H9 (cell line): ENCODE measurements at regions not wholly inside any gene's neighbourhood (a gene's known extent, or its start where the extent isn't known, plus 50 kb on each side); places are given as distances from the start of the nearest gene placed in this dataset.

Experiments used
- DNase-seq: peaks from one replicate; pipeline ENCODE4 v3.0.0-alpha.2; 2017
- H2AFZ ChIP-seq: one replicate; pipeline ENCODE4 v1.6.1; 2013; ENCODE audit warnings: mild to moderate bottlenecking, low read length, control low read depth, moderate library complexity
- H2AK5ac ChIP-seq: 2 replicates; pipeline ENCODE4 v1.6.1; 2013; ENCODE audit warnings: low read length, control low read depth, mixed read lengths; ENCODE audit not compliant: insufficient read length
- H2BK120ac ChIP-seq: one replicate; pipeline ENCODE4 v1.6.1; 2013; ENCODE audit warnings: low read depth, mild to moderate bottlenecking, low read length, control low read depth, inconsistent platforms; ENCODE audit not compliant: poor library complexity, severe bottlenecking
- H2BK12ac ChIP-seq: 2 replicates; pipeline ENCODE4 v1.6.1; 2013; ENCODE audit warnings: low read length, control low read depth, mixed read lengths, low read depth; ENCODE audit not compliant: insufficient read length
- H2BK15ac ChIP-seq: 2 replicates; pipeline ENCODE4 v1.6.1; 2013; ENCODE audit warnings: low read depth, low read length, control low read depth
- H2BK20ac ChIP-seq: one replicate; pipeline ENCODE4 v1.6.1; 2013; ENCODE audit warnings: low read depth, mild to moderate bottlenecking, low read length, control low read depth, inconsistent platforms; ENCODE audit not compliant: poor library complexity, severe bottlenecking
- H2BK5ac ChIP-seq: 2 replicates; pipeline ENCODE4 v1.6.1; 2013; ENCODE audit warnings: low read length, control low read depth, mixed read lengths; ENCODE audit not compliant: insufficient read length
- H3K14ac ChIP-seq: 2 replicates; pipeline ENCODE4 v1.6.1; 2013; ENCODE audit warnings: low read length, control low read depth; ENCODE audit not compliant: insufficient read depth
- H3K18ac ChIP-seq: 2 replicates; pipeline ENCODE4 v1.6.1; 2013; ENCODE audit warnings: low read depth, mild to moderate bottlenecking, mixed read lengths, low read length, control low read depth; ENCODE audit not compliant: insufficient read length
- H3K23ac ChIP-seq: 2 replicates; pipeline ENCODE4 v1.6.1; 2013; ENCODE audit warnings: low read length, control low read depth, mixed read lengths, low read depth; ENCODE audit not compliant: insufficient read length
- H3K23me2 ChIP-seq: 2 replicates; pipeline ENCODE4 v1.6.1; 2013; ENCODE audit warnings: low read depth, mild to moderate bottlenecking, mixed read lengths, low read length, control low read depth; ENCODE audit not compliant: insufficient read length, poor library complexity, severe bottlenecking
- H3K27ac ChIP-seq: 2 replicates; pipeline ENCODE4 v1.5.1; 2013; ENCODE audit warnings: low read length, control low read depth, mixed read lengths, low read depth; ENCODE audit not compliant: insufficient read length
- H3K27me3 ChIP-seq: 2 replicates; pipeline ENCODE4 v1.6.1; 2013; ENCODE audit warnings: low read length, control low read depth, inconsistent platforms; ENCODE audit not compliant: insufficient read depth
- H3K4ac ChIP-seq: 2 replicates; pipeline ENCODE4 v1.6.1; 2013; ENCODE audit warnings: low read depth, mild to moderate bottlenecking, control low read depth, inconsistent platforms, low read length, moderate library complexity
- H3K4me1 ChIP-seq: 2 replicates; pipeline ENCODE4 v1.6.1; 2013; ENCODE audit warnings: low read length, control low read depth, inconsistent platforms; ENCODE audit not compliant: insufficient read depth
- H3K4me2 ChIP-seq: 2 replicates; pipeline ENCODE4 v1.6.1; 2013; ENCODE audit warnings: low read length, control low read depth, mixed read lengths; ENCODE audit not compliant: insufficient read length, insufficient read depth
- H3K56ac ChIP-seq: 2 replicates; pipeline ENCODE4 v1.6.1; 2013; ENCODE audit warnings: low read depth, mild to moderate bottlenecking, mixed read lengths, low read length, control low read depth; ENCODE audit not compliant: insufficient read length
- H3K79me1 ChIP-seq: 2 replicates; pipeline ENCODE4 v1.6.1; 2013; ENCODE audit warnings: low read depth, mild to moderate bottlenecking, moderate library complexity, low read length, control low read depth, inconsistent platforms; ENCODE audit not compliant: insufficient read depth, poor library complexity, severe bottlenecking
- H3K79me2 ChIP-seq: 2 replicates; pipeline ENCODE4 v1.6.1; 2013; ENCODE audit warnings: low read length, control low read depth, inconsistent platforms; ENCODE audit not compliant: insufficient read depth
- H3K9ac ChIP-seq: 2 replicates; pipeline ENCODE4 v1.6.1; 2013; ENCODE audit warnings: low read length, control low read depth, mixed read lengths; ENCODE audit not compliant: insufficient read length; ENCODE audit errors: extremely low read depth
- H3K9me3 ChIP-seq: one replicate; pipeline ENCODE4 v1.6.1; 2013; ENCODE audit warnings: low read depth, low read length, inconsistent platforms; ENCODE audit not compliant: control insufficient read depth
- H3T11ph ChIP-seq: one replicate; pipeline ENCODE4 v1.6.1; 2013; ENCODE audit warnings: mild to moderate bottlenecking, low read length, control low read depth, inconsistent platforms
- H4K20me1 ChIP-seq: one replicate; pipeline ENCODE4 v1.6.1; 2013; ENCODE audit not compliant: control insufficient read depth, insufficient read length, insufficient read depth
- H4K5ac ChIP-seq: 2 replicates; pipeline ENCODE4 v1.6.1; 2013; ENCODE audit warnings: low read depth, mild to moderate bottlenecking, mixed read lengths, low read length, control low read depth; ENCODE audit not compliant: insufficient read length
- H4K8ac ChIP-seq: replicated peaks from 2 replicates; pipeline ENCODE4 v1.6.1; 2013; ENCODE audit warnings: low read length, control low read depth, mixed read lengths, low read depth; ENCODE audit not compliant: insufficient read length
- H4K91ac ChIP-seq: 2 replicates; pipeline ENCODE4 v1.6.1; 2013; ENCODE audit warnings: low read depth, mild to moderate bottlenecking, moderate library complexity, mixed read lengths, low read length, control low read depth; ENCODE audit not compliant: insufficient read length
- H3K27ac Mint-ChIP-seq, 3 experiments: 2 replicates in 2 of 3; 3 replicates in 1 of 3; pipeline ENCODE4 v1.8.0; 2020 to 2021; ENCODE audit warnings: mixed read lengths in 3 of 3, mild to moderate bottlenecking in 1 of 3, moderate library complexity in 1 of 3
- H3K27me3 Mint-ChIP-seq: 2 replicates; pipeline ENCODE4 v1.8.0; 2021; ENCODE audit warnings: low read depth, mild to moderate bottlenecking, moderate library complexity, mixed read lengths
- H3K36me3 Mint-ChIP-seq, 3 experiments: 2 replicates in 2 of 3; 3 replicates in 1 of 3; pipeline ENCODE4 v1.8.0; 2020 to 2021; ENCODE audit warnings: low read depth in 3 of 3, mixed read lengths in 3 of 3; ENCODE audit not compliant: insufficient read depth in 1 of 3
- H3K4me1 Mint-ChIP-seq, 2 experiments: 2 replicates each; pipeline ENCODE4 v1.8.0; 2020; ENCODE audit warnings: mixed read lengths in 2 of 2
- H3K4me3 Mint-ChIP-seq, 2 experiments: 2 replicates in 1 of 2; 3 replicates in 1 of 2; pipeline ENCODE4 v1.8.0; 2020 to 2021; ENCODE audit warnings: mild to moderate bottlenecking in 2 of 2, mixed read lengths in 2 of 2, moderate library complexity in 1 of 2
- H3K9me3 Mint-ChIP-seq, 2 experiments: 2 replicates in 1 of 2; 3 replicates in 1 of 2; pipeline ENCODE4 v1.8.0; 2020; ENCODE audit warnings: mild to moderate bottlenecking in 2 of 2, mixed read lengths in 2 of 2, moderate library complexity in 1 of 2
- WGBS: extraction: QIAGEN DNeasy Blood & Tissue Kit; methylation state at CpG from one replicate; pipeline ENCODE4 v1.1.7; 2013; ENCODE audit warnings: missing lambda C conversion rate, low lambda C conversion rate, mixed read lengths; ENCODE audit not compliant: insufficient read length; ENCODE audit errors: extremely low coverage; 5-methylcytosine and 5-hydroxymethylcytosine counted together
- TF ChIP-seq, protein P1 (sequence below): fragments of 200-600 bp; sonication (generic); conservative IDR thresholded peaks from 3 replicates; pipeline ENCODE4 v1.8.0; 2021; ENCODE audit warnings: antibody characterized with exemption, mild to moderate bottlenecking

DNA sequence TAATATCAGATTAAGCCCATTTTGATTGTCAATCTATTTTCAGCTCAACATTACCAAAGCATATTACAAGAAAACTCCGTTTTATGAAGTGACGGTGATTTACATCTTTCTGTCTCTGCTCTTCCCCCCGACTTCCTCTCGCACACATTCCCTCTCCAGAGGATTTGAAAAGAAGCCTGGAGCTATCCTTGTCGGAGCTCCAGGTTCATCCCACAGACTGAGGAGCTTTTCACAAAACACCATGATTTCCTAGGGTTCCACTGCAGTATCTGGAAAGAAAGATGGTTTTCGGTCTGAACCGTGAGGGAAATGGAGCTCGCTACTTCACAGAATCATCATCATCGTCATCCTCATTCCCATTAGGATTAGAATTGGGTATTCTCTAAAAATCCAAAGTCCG is 655.5 kb upstream of the MGMT start:
- H3K18ac ChIP-seq, result no peak overlapping the region
- H2AK5ac ChIP-seq, result no peak overlapping the region
- TF ChIP-seq, protein P1, sequence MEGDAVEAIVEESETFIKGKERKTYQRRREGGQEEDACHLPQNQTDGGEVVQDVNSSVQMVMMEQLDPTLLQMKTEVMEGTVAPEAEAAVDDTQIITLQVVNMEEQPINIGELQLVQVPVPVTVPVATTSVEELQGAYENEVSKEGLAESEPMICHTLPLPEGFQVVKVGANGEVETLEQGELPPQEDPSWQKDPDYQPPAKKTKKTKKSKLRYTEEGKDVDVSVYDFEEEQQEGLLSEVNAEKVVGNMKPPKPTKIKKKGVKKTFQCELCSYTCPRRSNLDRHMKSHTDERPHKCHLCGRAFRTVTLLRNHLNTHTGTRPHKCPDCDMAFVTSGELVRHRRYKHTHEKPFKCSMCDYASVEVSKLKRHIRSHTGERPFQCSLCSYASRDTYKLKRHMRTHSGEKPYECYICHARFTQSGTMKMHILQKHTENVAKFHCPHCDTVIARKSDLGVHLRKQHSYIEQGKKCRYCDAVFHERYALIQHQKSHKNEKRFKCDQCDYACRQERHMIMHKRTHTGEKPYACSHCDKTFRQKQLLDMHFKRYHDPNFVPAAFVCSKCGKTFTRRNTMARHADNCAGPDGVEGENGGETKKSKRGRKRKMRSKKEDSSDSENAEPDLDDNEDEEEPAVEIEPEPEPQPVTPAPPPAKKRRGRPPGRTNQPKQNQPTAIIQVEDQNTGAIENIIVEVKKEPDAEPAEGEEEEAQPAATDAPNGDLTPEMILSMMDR, result no peak
- no peak overlapping the region for H3K9ac ChIP-seq
- no peak overlapping the region for H3K4ac ChIP-seq
- H2AFZ ChIP-seq, result no peak overlapping the region
- no peak overlapping the region for H3K4me3 Mint-ChIP-seq
- H3K36me3 Mint-ChIP-seq, result no peaks in the 10 kb centered on the region
- H3K79me2 ChIP-seq, result no peaks in the 10 kb centered on the region
- H3K27ac Mint-ChIP-seq, result no peak overlapping the region
- no peak overlapping the region for H2BK12ac ChIP-seq
- H3K27me3 Mint-ChIP-seq, result peaks cover 2% of the 10 kb centered on the region; the same call in 1 of the 2 replicates
- H4K91ac ChIP-seq, result no peak overlapping the region
- H3K56ac ChIP-seq, result no peak overlapping the region
- no peaks in the 10 kb centered on the region for H3K23me2 ChIP-seq
- no CpG with 5 or more reads among the region's 10 CpGs for WGBS
- no peak overlapping the region for H4K8ac ChIP-seq
- no peak overlapping the region for H2BK5ac ChIP-seq
- no peaks in the 10 kb centered on the region for H3K4me1 ChIP-seq
- no peak overlapping the region for H2BK15ac ChIP-seq
- no peak overlapping the region for H3K27ac ChIP-seq
- peaks cover 6 to 11% of the 10 kb centered on the region in 2 experiments; a peak in 3 of 4 replicates for H3K4me1 Mint-ChIP-seq
- H3K4me2 ChIP-seq, result no peak overlapping the region
- no peaks in the 10 kb centered on the region for H3K27me3 ChIP-seq
- no peak overlapping the region for H3K23ac ChIP-seq
- H2BK20ac ChIP-seq, result no peak overlapping the region
- H3K9me3 Mint-ChIP-seq, result no peaks in the 10 kb centered on the region; a peak in 2 of 5 replicates
- H3K79me1 ChIP-seq, result no peaks in the 10 kb centered on the region
- H3K14ac ChIP-seq, result no peak overlapping the region
- no peak overlapping the region for H4K5ac ChIP-seq
- no peaks in the 10 kb centered on the region for H4K20me1 ChIP-seq
- H3K9me3 ChIP-seq, result no peaks in the 10 kb centered on the region
- no peak overlapping the region for H2BK120ac ChIP-seq
- no peak for DNase-seq
- H3T11ph ChIP-seq, result no peak overlapping the region
